ENCODE measurements at regions not wholly inside any gene's neighbourhood (a gene's known extent, or its start where the extent isn't known, plus 50 kb on each side); places are given as distances from the start of the nearest gene placed in this dataset.

DNA sequence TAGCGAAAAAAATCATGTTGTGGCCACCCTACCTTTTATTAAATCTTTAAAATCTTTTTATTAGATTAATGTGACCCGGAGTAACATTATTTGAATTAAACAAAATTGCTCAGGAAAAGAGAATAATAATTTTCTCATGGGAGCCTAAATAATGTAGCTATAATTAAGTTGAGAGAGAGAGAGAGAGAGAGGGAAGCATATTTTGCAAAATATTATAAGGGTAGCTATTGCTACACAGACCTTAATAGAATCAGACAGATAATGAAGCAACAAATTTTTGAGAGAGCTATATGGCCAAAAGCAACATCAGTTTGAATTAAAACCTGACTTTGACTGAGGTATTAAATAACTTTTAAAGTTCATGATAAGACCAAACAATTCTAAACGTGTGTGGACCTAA lies 703.5 kb downstream of the TMTC2 start:
- intact Hi-C loops (cut with micrococcal nuclease), result no loop called here

DNA sequence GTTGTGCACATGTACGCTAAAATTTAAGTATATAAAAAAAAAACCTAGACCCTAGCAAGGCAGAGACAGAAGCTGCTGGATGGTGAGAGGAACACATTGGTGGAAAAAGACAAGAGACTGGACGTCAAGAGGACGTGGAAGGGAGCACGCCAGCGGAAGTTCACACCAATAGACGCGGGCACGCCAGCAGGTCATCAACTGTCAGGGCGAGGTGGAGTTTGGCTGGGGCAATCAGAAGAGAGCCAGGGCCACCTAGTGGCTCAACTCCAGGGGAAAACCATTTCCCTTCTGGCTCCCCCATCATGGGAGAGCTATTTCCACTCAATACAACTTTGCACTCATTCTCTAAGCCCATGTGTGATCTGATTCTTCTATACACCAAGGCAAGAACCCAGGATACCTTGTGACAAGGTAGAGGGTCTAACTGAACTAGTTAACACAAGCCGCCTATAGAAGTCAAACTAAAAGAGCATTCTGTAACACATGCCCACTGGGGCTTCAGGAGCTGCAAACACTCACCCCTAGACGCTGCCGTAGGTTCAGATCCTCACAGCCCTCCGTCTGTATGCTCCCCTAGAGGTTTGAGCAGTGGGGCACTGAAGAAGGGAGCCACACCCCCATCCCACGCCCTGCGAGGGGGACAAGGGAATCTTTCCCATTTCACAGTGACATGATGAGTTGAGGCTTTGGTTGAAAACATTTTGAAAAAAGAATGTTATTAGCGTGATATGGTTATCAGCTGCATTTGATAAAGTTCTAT lies 702.7 kb downstream of the TMTC2 start:
- intact Hi-C loops (cut with micrococcal nuclease), result no loop called here

DNA sequence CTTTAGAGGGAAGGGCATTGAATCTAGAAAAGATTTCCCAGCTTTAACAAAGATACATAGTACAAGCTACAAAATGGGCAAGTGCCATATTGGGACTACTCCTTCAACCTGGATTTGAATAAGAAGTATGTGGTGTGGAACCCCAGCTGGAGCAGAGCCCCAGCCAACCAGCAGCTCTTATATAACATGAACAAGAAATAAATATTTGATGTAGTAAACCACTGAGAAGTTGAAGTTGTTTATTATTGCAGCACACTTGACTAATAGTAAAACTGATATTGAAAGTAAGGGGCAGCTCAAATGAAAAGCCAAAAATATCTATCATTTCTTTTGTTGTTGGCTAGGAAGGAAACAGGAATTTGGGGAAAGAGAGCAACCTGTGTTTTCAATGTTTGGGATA lies 701.8 kb downstream of the TMTC2 start:
- intact Hi-C loops (cut with micrococcal nuclease), result no loop called here

DNA sequence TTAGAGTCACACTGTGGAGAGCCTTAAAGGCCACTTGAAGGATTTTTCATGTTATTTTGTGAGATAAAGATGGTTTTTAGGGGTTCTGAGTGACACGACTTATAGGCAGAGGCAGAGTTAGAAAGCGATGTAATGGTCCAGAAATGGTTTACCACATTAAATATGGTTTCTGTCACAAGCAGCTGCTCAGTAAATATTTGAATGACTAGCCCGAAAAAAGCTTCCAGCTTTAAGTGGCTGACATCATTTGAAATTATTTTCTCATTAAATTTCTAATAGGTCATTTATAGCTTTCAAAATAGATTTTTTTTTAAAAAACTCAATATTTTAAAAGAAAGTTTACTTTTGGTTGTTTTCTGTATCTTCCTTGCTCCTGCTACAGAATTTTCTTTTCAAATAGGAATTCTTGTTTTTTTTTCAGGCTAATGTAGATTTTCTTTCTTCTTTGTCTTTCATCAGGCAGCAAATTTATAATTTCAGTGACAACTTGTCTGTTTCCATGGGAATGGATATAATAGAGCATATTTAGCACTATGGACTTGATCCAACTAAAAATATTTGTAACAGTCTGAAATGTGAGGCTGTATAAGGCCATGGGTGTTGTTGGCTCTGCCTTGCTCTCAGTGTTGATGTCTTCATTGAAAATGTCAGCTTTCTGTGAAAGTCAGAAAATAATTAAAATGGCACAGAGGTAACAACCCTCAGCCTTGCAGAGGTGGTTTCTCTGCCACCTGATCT lies 700.0 kb downstream of the TMTC2 start:
- intact Hi-C loops (cut with micrococcal nuclease), result no loop called here

GRCh38 chr12:83378186-83378727 lies 691.6 kb downstream of the TMTC2 start:
- intact Hi-C loops (cut with micrococcal nuclease), result no loop called here

GRCh38 chr12:83365317-83365716 lies 678.6 kb downstream of the TMTC2 start:
- intact Hi-C loops (cut with micrococcal nuclease), result no loop called here

DNA sequence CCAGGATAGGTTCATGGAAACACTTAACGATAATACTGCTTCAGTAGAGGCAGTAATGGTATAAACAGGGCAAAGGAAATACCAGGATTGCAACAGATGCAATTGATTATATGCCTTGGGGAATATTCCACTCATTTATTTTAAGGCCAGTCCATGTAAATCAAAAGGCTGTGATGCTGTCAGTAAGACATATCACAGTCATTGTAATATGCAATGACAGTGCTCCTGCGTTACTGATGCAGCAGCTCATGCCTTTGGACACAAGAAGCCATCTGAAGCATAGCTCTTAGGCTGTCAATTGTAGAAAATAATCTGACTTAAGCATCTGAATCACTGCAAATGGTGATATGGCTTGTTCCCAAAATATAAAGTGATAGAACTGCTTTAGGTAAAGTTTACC lies 674.8 kb downstream of the TMTC2 start:
- intact Hi-C loops (cut with micrococcal nuclease), result no loop called here

DNA sequence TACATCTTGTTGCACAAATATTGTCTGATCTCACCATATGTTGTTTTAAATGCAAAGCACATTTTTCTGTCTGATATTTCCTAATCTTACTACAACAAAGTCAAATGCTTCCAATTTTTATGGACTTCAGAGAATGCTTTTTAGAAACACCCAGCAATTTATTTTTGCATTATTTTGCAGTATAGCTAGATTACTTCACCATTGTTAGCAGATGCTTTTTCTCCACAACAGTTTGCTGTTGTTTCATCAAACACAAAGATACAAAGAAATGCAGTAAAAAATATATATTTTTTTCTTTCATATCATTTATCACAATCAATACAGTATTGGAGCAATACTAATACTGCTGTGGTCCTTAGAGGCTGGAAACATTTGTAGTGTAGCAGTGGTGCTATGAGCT lies 674.4 kb downstream of the TMTC2 start:
- intact Hi-C loops (cut with micrococcal nuclease), result no loop called here

DNA sequence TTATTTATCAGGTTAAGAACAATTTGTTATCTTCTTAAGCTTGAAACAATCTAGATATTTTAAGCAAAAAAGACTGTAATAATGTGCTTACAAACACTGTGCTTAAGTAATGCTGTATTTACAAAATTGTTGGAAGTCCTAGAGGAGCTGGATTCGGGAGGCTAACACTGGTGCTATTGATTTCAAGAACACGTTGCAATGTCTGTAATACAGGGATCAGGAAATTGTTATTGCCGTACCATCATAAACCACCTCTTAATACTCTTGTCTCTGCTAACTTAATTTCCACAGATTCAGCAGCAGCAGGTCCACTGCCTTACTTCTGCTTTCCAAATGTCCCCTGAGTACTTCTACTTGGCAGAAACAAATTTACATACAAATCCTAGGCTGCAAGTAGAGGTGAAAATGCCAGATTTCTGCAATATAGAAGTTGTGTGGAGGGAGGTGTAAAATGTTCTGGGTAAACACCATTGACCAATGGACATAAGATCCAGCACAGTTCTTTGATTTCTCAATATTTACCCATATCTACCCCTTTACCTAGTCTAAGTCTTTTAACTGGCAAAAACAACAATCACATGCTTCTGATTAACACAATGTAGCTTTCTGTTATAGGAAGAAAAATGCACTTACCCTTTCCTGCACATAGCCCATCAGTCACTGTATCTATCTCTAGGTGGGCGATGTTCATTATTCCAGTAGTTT lies 663.4 kb downstream of the TMTC2 start:
- intact Hi-C loops (cut with micrococcal nuclease), result no loop called here

DNA sequence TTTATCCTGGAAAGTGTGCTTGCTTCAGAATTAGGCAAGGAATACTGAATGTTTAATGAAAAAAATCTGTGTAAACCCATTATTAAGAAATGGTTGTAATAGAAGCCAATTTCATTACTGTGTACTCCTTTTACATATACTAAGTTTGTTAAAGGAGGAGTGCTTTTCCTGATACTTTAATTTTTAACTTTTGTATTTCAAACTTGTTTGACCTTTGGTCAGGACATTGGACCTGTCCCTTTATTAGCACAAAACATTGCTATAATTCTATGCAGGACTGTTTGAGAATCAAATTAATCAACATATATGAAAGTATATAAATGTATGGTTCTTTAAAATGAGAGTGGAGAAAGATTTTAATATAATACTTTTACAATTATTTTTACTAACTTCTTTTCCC lies 659.6 kb downstream of the TMTC2 start:
- intact Hi-C loops (cut with micrococcal nuclease), result no loop called here

- intact Hi-C loops (cut with micrococcal nuclease), result no loop called here
Measured at GRCh38 chr12:83343767-83344166, 657.1 kb downstream of the TMTC2 start.

- intact Hi-C loops (cut with micrococcal nuclease), result no loop called here
Measured at GRCh38 chr12:83335748-83336147, 649.0 kb downstream of the TMTC2 start.

GRCh38 chr12:83326666-83327065 lies 640.0 kb downstream of the TMTC2 start:
- intact Hi-C loops (cut with micrococcal nuclease), result no loop called here

GRCh38 chr12:83323866-83324265 lies 637.2 kb downstream of the TMTC2 start:
- intact Hi-C loops (cut with micrococcal nuclease), result no loop called here

- intact Hi-C loops (cut with micrococcal nuclease), result no loop called here
Measured at GRCh38 chr12:83322809-83323208, 636.1 kb downstream of the TMTC2 start.

DNA sequence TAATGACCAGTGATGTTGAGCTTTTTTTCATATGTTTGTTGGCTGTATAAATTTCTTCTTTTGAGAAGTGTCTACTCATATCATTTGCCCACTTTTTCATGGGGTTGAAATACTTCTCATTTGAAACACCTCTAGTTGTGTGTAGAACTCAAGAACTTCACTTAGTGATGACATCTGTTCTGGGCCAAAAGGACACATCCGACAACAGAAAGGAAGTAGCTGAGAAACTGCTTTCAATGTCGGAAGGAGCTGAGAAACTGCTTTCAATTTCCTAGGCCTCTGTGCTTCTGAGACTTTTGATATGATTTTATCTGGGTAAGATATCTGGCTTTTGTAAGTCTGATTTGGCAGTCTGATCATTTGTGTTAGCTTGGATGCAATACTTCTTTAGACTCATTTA lies 635.3 kb downstream of the TMTC2 start:
- intact Hi-C loops (cut with micrococcal nuclease), result no loop called here

DNA sequence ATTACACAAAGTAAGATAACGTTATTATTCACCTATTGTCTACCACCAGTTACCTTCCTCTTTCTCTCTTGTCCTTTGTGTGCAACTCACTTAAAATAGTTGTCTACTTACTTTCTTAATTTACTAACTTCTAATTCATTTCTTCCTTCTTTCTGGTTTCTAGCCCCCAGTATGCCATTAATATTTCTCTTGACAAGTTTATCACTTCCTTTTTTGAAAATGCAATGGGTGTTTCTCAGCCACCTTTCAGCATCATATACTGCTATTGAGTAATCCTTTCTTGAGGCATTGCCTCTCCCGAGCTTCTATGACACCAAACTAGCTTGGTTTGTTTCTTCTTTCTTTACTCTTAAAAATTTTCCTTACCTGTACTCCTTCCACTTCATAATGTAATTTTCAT lies 633.6 kb downstream of the TMTC2 start:
- intact Hi-C loops (cut with micrococcal nuclease), result no loop called here

DNA sequence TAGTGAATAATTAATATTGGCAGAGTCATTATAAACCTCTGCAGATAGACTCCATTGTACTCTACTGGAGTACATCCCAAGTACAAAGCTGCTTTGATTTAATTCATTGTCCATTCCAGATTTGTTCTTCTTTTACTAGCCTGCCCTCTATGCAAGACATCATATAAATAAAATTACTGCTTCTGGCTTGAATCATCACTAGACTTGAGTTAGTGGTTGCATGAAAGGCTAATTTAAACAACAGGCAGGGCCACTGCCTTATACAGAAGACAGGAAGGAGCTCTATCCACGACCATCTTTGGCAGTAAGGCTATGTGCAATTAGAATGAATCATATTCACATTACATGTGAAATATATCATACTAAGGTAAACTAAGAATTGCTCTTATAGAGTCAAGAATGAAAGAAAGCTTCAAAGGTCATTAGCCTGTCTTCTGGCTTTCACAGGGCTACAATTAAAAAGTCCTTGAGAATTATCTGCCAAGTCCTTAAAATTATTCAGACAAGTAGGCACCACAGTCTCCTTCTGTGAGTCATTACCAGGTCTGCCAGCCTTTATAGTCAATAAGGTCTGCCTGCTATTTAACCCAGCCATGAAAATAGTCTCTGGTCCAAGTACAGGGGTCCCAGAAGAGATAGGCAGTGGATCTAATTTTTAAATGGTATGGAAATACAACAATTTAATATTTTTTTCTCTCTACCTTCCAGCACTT lies 631.8 kb downstream of the TMTC2 start:
- intact Hi-C loops (cut with micrococcal nuclease), result no loop called here

DNA sequence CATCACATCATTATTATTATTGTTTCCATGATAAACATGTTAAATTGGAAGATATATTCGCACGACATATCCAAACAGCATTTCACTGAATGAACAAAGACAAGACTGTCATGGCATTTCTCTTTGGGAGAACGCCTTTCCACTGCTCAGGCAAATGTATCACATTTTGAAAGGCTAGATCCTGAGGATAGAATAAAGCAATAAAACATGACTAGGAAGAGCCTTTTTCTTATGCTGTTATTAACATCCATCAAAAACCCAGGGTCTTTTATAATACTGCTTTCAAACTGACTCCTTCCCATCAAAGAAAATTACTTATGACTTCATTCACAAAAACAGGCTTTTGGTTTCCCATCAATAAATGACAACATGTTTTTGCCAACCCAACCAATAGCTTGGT lies 630.9 kb downstream of the TMTC2 start:
- intact Hi-C loops (cut with micrococcal nuclease), result no loop called here

DNA sequence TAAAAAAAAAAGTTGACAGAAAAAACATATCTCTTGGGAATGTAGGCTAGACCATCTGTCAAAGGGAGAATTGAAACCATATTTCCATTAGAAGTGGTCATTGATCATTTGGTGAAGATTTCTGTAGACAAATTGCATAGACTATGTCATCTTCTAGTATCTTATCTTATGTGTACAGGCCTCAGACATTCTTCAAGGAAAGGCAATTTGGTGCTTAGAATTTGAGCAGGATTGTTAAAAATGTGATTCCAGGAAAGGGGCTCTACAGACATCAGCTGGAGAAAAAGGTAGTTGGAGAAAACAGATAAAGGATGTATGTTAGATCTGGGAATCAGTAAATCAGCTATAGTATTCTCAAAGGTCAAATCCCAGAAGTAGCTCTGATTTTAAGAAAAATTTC lies 627.1 kb downstream of the TMTC2 start:
- intact Hi-C loops (cut with micrococcal nuclease), result no loop called here

GRCh38 chr12:83313322-83313721 lies 626.6 kb downstream of the TMTC2 start:
- intact Hi-C loops (cut with micrococcal nuclease), result no loop called here

DNA sequence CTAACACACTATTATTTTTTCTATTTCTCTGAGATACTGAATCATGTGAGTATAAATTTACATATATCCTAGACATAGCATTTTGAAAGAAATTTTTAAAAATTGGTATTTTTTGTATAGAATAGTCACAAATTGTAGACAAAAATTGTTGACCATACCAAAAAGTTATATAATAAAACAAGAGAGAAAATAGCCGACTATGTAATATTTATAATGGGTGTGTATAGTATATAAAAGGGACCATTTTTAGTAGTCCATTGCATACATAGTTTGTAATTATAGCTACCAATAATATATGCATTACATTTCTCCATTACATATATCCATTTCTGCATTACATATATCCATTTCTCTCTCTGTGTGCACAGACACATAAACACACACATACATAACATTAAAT lies 590.2 kb downstream of the TMTC2 start:
- intact Hi-C loops (cut with micrococcal nuclease), result no loop called here
